ENCODE measurements at regions not wholly inside any gene's neighbourhood (a gene's known extent, or its start where the extent isn't known, plus 50 kb on each side); places are given as distances from the start of the nearest gene placed in this dataset.

DNA sequence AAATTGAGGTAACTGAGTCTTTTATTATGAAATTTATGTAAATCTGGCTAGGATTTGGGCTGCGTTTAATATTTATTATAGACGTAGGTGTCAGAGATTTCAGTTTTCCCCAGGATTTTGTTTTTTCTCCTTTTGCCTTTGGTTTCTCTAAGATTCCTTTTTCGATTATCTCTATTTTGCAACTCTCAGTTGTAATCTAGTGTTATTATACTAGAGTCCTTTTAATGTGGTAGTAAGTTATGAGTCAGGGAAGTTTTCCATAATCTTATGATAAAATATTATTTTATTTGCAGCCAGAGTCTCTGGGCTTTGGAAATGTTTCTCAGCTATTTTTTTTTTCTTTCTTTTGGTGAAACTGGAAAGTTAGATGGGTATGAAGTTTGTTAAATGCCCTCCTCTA, 1043.8 kb downstream of the PLA2G4A start:
- TF ChIP-seq, protein P1, sequence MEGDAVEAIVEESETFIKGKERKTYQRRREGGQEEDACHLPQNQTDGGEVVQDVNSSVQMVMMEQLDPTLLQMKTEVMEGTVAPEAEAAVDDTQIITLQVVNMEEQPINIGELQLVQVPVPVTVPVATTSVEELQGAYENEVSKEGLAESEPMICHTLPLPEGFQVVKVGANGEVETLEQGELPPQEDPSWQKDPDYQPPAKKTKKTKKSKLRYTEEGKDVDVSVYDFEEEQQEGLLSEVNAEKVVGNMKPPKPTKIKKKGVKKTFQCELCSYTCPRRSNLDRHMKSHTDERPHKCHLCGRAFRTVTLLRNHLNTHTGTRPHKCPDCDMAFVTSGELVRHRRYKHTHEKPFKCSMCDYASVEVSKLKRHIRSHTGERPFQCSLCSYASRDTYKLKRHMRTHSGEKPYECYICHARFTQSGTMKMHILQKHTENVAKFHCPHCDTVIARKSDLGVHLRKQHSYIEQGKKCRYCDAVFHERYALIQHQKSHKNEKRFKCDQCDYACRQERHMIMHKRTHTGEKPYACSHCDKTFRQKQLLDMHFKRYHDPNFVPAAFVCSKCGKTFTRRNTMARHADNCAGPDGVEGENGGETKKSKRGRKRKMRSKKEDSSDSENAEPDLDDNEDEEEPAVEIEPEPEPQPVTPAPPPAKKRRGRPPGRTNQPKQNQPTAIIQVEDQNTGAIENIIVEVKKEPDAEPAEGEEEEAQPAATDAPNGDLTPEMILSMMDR (IDR thresholded peaks at IDR 0.05): no peak
- TF ChIP-seq POLR2A (IDR thresholded peaks at IDR 0.05): no peak
